Coronary artery (tissue), 2 donors: ENCODE measurements at regions not wholly inside any gene's neighbourhood (a gene's known extent, or its start where the extent isn't known, plus 50 kb on each side); places are given as distances from the start of the nearest gene placed in this dataset.

Experiments used
- DNase-seq: peaks from one replicate; pipeline ENCODE4 v3.0.0-alpha.2; 2017; ENCODE audit warnings: low spot score
- H3K27ac ChIP-seq, 2 donors: fragments of 200-600 bp; sonication (generic); one replicate each; pipeline ENCODE4 v1.5.1; 2016 to 2019
- H3K4me3 ChIP-seq: fragments of 200-600 bp; sonication (generic); 2 replicates; pipeline ENCODE4 v1.5.1; 2016; ENCODE audit warnings: mild to moderate bottlenecking, moderate library complexity
- TF ChIP-seq, protein P1 (sequence below): fragments of 200-600 bp; sonication (generic); IDR thresholded peaks from one replicate; pipeline ENCODE4 v1.5.1; 2019; ENCODE audit warnings: antibody characterized with exemption

DNA sequence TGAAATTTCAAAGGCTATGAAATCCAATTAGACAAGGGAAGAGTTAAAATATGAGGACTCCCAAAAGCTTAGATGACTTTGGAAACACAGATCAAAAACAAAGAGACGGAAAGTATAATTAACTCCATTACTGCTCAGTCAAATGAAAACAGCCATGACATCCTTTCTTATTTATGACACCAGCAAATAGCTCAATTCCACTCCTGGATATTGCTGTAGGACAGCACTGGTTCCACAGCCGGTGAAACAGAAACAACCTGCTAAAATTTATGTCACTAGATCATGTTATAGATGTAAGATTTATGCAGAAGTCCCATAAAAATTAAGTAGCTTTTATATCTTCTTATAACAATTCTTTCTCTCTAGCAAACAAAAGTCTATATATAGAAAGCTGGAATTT is 65.6 kb upstream of the RRP15 start:
- no peak for DNase-seq
- TF ChIP-seq, protein P1, sequence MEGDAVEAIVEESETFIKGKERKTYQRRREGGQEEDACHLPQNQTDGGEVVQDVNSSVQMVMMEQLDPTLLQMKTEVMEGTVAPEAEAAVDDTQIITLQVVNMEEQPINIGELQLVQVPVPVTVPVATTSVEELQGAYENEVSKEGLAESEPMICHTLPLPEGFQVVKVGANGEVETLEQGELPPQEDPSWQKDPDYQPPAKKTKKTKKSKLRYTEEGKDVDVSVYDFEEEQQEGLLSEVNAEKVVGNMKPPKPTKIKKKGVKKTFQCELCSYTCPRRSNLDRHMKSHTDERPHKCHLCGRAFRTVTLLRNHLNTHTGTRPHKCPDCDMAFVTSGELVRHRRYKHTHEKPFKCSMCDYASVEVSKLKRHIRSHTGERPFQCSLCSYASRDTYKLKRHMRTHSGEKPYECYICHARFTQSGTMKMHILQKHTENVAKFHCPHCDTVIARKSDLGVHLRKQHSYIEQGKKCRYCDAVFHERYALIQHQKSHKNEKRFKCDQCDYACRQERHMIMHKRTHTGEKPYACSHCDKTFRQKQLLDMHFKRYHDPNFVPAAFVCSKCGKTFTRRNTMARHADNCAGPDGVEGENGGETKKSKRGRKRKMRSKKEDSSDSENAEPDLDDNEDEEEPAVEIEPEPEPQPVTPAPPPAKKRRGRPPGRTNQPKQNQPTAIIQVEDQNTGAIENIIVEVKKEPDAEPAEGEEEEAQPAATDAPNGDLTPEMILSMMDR = no peak
- no peak overlapping the region for H3K27ac ChIP-seq
- no peak overlapping the region for H3K4me3 ChIP-seq

GRCh38 chr1:218224101-218224500 is 61.0 kb upstream of the RRP15 start:
- DNase-seq = no peak
- Histone ChIP-seq H3K27ac (no peak overlapping the region), H3K4me3 (no peak overlapping the region)
- TF ChIP-seq, protein P1 = no peak

GRCh38 chr1:218226005-218226404 is 59.1 kb upstream of the RRP15 start:
- no peak overlapping the region for H3K27ac ChIP-seq

More at GRCh38 chr1:218226005-218226404, 59.1 kb upstream of the RRP15 start:
- DNase-seq = no peak
- H3K4me3 ChIP-seq = no peak overlapping the region
- TF ChIP-seq, protein P1 = no peak
